ENCODE measurements at regions not wholly inside any gene's neighbourhood (a gene's known extent, or its start where the extent isn't known, plus 50 kb on each side); places are given as distances from the start of the nearest gene placed in this dataset.
"Not testable (repeated sequence)": the region's sequence is repeated elsewhere in the genome, so short reads cannot be mapped to it uniquely, and the experiment has no call there.

- H3K27me3 ChIP-seq (replicated peaks; ENCODE audit: control insufficient read depth, insufficient read depth, low read length), result no peaks in the 10 kb centered on the region
- no peak for DNase-seq (ENCODE audit: low read depth)
- H3K4me1 ChIP-seq (ENCODE audit: control insufficient read depth, insufficient read depth, low read length), result no peaks in the 10 kb centered on the region
- no peak overlapping the region for H3K9ac ChIP-seq (ENCODE audit: low read length)
- H3K9me3 ChIP-seq (ENCODE audit: control insufficient read depth, low read length), result no peaks in the 10 kb centered on the region
- H3K36me3 ChIP-seq (ENCODE audit: control insufficient read depth, insufficient read depth, low read length, severe bottlenecking), result no peaks in the 10 kb centered on the region
- H3K4me3 ChIP-seq (ENCODE audit: low read length), result no peak overlapping the region
Observed at GRCh38 chr13:81080911-81081454, 740.1 kb upstream of the SPRY2 start.

GRCh38 chr13:81078048-81078447 lies 737.1 kb upstream of the SPRY2 start:
- no peak for DNase-seq (ENCODE audit: low read depth)
- no peaks in the 10 kb centered on the region for H3K36me3 ChIP-seq (ENCODE audit: control insufficient read depth, insufficient read depth, low read length, severe bottlenecking)
- H3K27me3 ChIP-seq (replicated peaks; ENCODE audit: control insufficient read depth, insufficient read depth, low read length), result no peaks in the 10 kb centered on the region
- H3K4me3 ChIP-seq (ENCODE audit: low read length), result no peak overlapping the region
- no peak overlapping the region for H3K9ac ChIP-seq (ENCODE audit: low read length)
- no peaks in the 10 kb centered on the region for H3K9me3 ChIP-seq (ENCODE audit: control insufficient read depth, low read length)
- H3K4me1 ChIP-seq (ENCODE audit: control insufficient read depth, insufficient read depth, low read length), result no peaks in the 10 kb centered on the region

GRCh38 chr13:81069822-81070221 lies 728.9 kb upstream of the SPRY2 start:
- not testable (repeated sequence) for H3K36me3 ChIP-seq (ENCODE audit: control insufficient read depth, insufficient read depth, low read length, severe bottlenecking); H3K27me3 ChIP-seq (replicated peaks; ENCODE audit: control insufficient read depth, insufficient read depth, low read length); H3K9ac ChIP-seq (ENCODE audit: low read length); H3K4me3 ChIP-seq (ENCODE audit: low read length); H3K4me1 ChIP-seq (ENCODE audit: control insufficient read depth, insufficient read depth, low read length); H3K9me3 ChIP-seq (ENCODE audit: control insufficient read depth, low read length); DNase-seq (ENCODE audit: low read depth)

GRCh38 chr13:81058916-81059290 lies 718.0 kb upstream of the SPRY2 start:
- DNase-seq (ENCODE audit: low read depth), result no peak
- Histone ChIP-seq H3K4me3 (ENCODE audit: low read length) (no peak overlapping the region), H3K9me3 (ENCODE audit: control insufficient read depth, low read length) (no peaks in the 10 kb centered on the region), H3K4me1 (ENCODE audit: control insufficient read depth, insufficient read depth, low read length) (no peaks in the 10 kb centered on the region), H3K27me3 (replicated peaks; ENCODE audit: control insufficient read depth, insufficient read depth, low read length) (no peaks in the 10 kb centered on the region), H3K9ac (ENCODE audit: low read length) (no peak overlapping the region), H3K36me3 (ENCODE audit: control insufficient read depth, insufficient read depth, low read length, severe bottlenecking) (no peaks in the 10 kb centered on the region)

GRCh38 chr13:81058211-81058915 lies 717.4 kb upstream of the SPRY2 start:
- Histone ChIP-seq H3K4me3 (ENCODE audit: low read length) (no peak overlapping the region), H3K36me3 (ENCODE audit: control insufficient read depth, insufficient read depth, low read length, severe bottlenecking) (no peaks in the 10 kb centered on the region), H3K4me1 (ENCODE audit: control insufficient read depth, insufficient read depth, low read length) (no peaks in the 10 kb centered on the region), H3K27me3 (replicated peaks; ENCODE audit: control insufficient read depth, insufficient read depth, low read length) (no peaks in the 10 kb centered on the region), H3K9ac (ENCODE audit: low read length) (no peak overlapping the region), H3K9me3 (ENCODE audit: control insufficient read depth, low read length) (no peaks in the 10 kb centered on the region)
- no peak for DNase-seq (ENCODE audit: low read depth)

GRCh38 chr13:81051873-81052272 lies 710.9 kb upstream of the SPRY2 start:
- Histone ChIP-seq H3K9me3 (ENCODE audit: control insufficient read depth, low read length) (no peaks in the 10 kb centered on the region), H3K36me3 (ENCODE audit: control insufficient read depth, insufficient read depth, low read length, severe bottlenecking) (no peaks in the 10 kb centered on the region), H3K4me3 (ENCODE audit: low read length) (no peak overlapping the region), H3K9ac (ENCODE audit: low read length) (no peak overlapping the region), H3K27me3 (replicated peaks; ENCODE audit: control insufficient read depth, insufficient read depth, low read length) (no peaks in the 10 kb centered on the region), H3K4me1 (ENCODE audit: control insufficient read depth, insufficient read depth, low read length) (no peaks in the 10 kb centered on the region)
- DNase-seq (ENCODE audit: low read depth), result no peak

- H3K9ac ChIP-seq (ENCODE audit: low read length), result no peak overlapping the region
- no peaks in the 10 kb centered on the region for H3K4me1 ChIP-seq (ENCODE audit: control insufficient read depth, insufficient read depth, low read length)
- DNase-seq (ENCODE audit: low read depth), result no peak
Observed at GRCh38 chr13:81048026-81048461, 707.1 kb upstream of the SPRY2 start.

GRCh38 chr13:81041761-81042160 lies 700.8 kb upstream of the SPRY2 start:
- Histone ChIP-seq H3K27me3 (replicated peaks; ENCODE audit: control insufficient read depth, insufficient read depth, low read length) (no peaks in the 10 kb centered on the region), H3K4me1 (ENCODE audit: control insufficient read depth, insufficient read depth, low read length) (no peaks in the 10 kb centered on the region), H3K9me3 (ENCODE audit: control insufficient read depth, low read length) (peaks cover 8% of the 10 kb centered on the region), H3K9ac (ENCODE audit: low read length) (no peak overlapping the region), H3K4me3 (ENCODE audit: low read length) (no peak overlapping the region), H3K36me3 (ENCODE audit: control insufficient read depth, insufficient read depth, low read length, severe bottlenecking) (no peaks in the 10 kb centered on the region)
- no peak for DNase-seq (ENCODE audit: low read depth)

More at GRCh38 chr13:81048026-81048461, 707.1 kb upstream of the SPRY2 start:
- no peaks in the 10 kb centered on the region for H3K9me3 ChIP-seq (ENCODE audit: control insufficient read depth, low read length)
- no peaks in the 10 kb centered on the region for H3K27me3 ChIP-seq (replicated peaks; ENCODE audit: control insufficient read depth, insufficient read depth, low read length)
- H3K36me3 ChIP-seq (ENCODE audit: control insufficient read depth, insufficient read depth, low read length, severe bottlenecking), result no peaks in the 10 kb centered on the region
- H3K4me3 ChIP-seq (ENCODE audit: low read length), result no peak overlapping the region

- Histone ChIP-seq H3K4me3 (ENCODE audit: low read length) (no peak overlapping the region), H3K36me3 (ENCODE audit: control insufficient read depth, insufficient read depth, low read length, severe bottlenecking) (no peaks in the 10 kb centered on the region), H3K4me1 (ENCODE audit: control insufficient read depth, insufficient read depth, low read length) (peaks cover 6% of the 10 kb centered on the region), H3K27me3 (replicated peaks; ENCODE audit: control insufficient read depth, insufficient read depth, low read length) (no peaks in the 10 kb centered on the region), H3K9ac (ENCODE audit: low read length) (no peak overlapping the region), H3K9me3 (ENCODE audit: control insufficient read depth, low read length) (no peaks in the 10 kb centered on the region)
- DNase-seq (ENCODE audit: low read depth), result no peak
Observed at GRCh38 chr13:81031996-81032395, 691.1 kb upstream of the SPRY2 start.

- DNase-seq (ENCODE audit: low read depth), result no peak
- H3K27me3 ChIP-seq (replicated peaks; ENCODE audit: control insufficient read depth, insufficient read depth, low read length), result no peaks in the 10 kb centered on the region
Observed at GRCh38 chr13:81025091-81025490, 684.2 kb upstream of the SPRY2 start.

GRCh38 chr13:81021284-81021840 lies 680.4 kb upstream of the SPRY2 start:
- Histone ChIP-seq H3K4me3 (ENCODE audit: low read length) (no peak overlapping the region), H3K9ac (ENCODE audit: low read length) (no peak overlapping the region), H3K36me3 (ENCODE audit: control insufficient read depth, insufficient read depth, low read length, severe bottlenecking) (no peaks in the 10 kb centered on the region), H3K27me3 (replicated peaks; ENCODE audit: control insufficient read depth, insufficient read depth, low read length) (no peaks in the 10 kb centered on the region), H3K9me3 (ENCODE audit: control insufficient read depth, low read length) (peaks cover 7% of the 10 kb centered on the region), H3K4me1 (ENCODE audit: control insufficient read depth, insufficient read depth, low read length) (peaks cover 4% of the 10 kb centered on the region)
- no peak for DNase-seq (ENCODE audit: low read depth)

More at GRCh38 chr13:81025091-81025490, 684.2 kb upstream of the SPRY2 start:
- H3K4me1 ChIP-seq (ENCODE audit: control insufficient read depth, insufficient read depth, low read length), result no peaks in the 10 kb centered on the region
- H3K36me3 ChIP-seq (ENCODE audit: control insufficient read depth, insufficient read depth, low read length, severe bottlenecking), result no peaks in the 10 kb centered on the region
- no peak overlapping the region for H3K4me3 ChIP-seq (ENCODE audit: low read length)
- H3K9me3 ChIP-seq (ENCODE audit: control insufficient read depth, low read length), result peaks cover 7% of the 10 kb centered on the region
- H3K9ac ChIP-seq (ENCODE audit: low read length), result no peak overlapping the region
